ENCODE measurements at regions not wholly inside any gene's neighbourhood (a gene's known extent, or its start where the extent isn't known, plus 50 kb on each side); places are given as distances from the start of the nearest gene placed in this dataset.

- TF ChIP-seq CTCF (IDR thresholded peaks at IDR 0.05) (no peak), EZH2 (IDR thresholded peaks at IDR 0.05) (no peak)
These were observed 91.4 kb downstream of the EDN1 start for GRCh38 chr6:12381587-12381986.
